Fibroblast of lung (primary cell): ENCODE measurements at regions not wholly inside any gene's neighbourhood (a gene's known extent, or its start where the extent isn't known, plus 50 kb on each side); places are given as distances from the start of the nearest gene placed in this dataset.

ENCODE experiments used
- DNase-seq, 2 donors: peaks; one replicate each; pipeline versions ENCODE4 v3.0.0 to v3.0.0-alpha.2; 2010; ENCODE audit warnings: low read depth in 2 of 2
- H2AFZ ChIP-seq: 2 replicates; pipeline ENCODE4 v1.5.1; 2012; ENCODE audit warnings: low read length, control low read depth, inconsistent platforms
- H3K27ac ChIP-seq: 2 replicates; pipeline ENCODE4 v1.5.1; 2011; ENCODE audit warnings: low read length, control low read depth; ENCODE audit not compliant: insufficient read depth
- H3K27me3 ChIP-seq: 2 replicates; pipeline ENCODE4 v1.5.1; 2011; ENCODE audit warnings: mild to moderate bottlenecking, low read length; ENCODE audit not compliant: control insufficient read depth, insufficient read depth
- H3K36me3 ChIP-seq: 2 replicates; pipeline ENCODE4 v1.5.1; 2011; ENCODE audit warnings: low read length; ENCODE audit not compliant: control insufficient read depth, insufficient read depth
- H3K4me1 ChIP-seq: 2 replicates; pipeline ENCODE4 v1.5.1; 2011; ENCODE audit warnings: low read length; ENCODE audit not compliant: control insufficient read depth, insufficient read depth; ENCODE audit errors: extremely low read depth
- H3K4me2 ChIP-seq: 2 replicates; pipeline ENCODE4 v1.5.1; 2011; ENCODE audit warnings: low read length, control low read depth; ENCODE audit not compliant: insufficient read depth; ENCODE audit errors: extremely low read depth
- H3K4me3 ChIP-seq, 4 experiments: fragments of 200-600 bp in 1 of 4; sonication (generic) in 1 of 4; replicated peaks in 1 of 4; 2 replicates each; pipeline ENCODE4 v1.5.1; 2011 to 2016; ENCODE audit warnings: low read length in 4 of 4, low read depth in 3 of 4, mild to moderate bottlenecking in 3 of 4, control low read depth in 2 of 4, inconsistent platforms in 1 of 4, mixed read lengths in 1 of 4; ENCODE audit not compliant: insufficient read depth in 1 of 4; ENCODE audit errors: control extremely low read depth in 1 of 4
- H3K79me2 ChIP-seq: 2 replicates; pipeline ENCODE4 v1.5.1; 2012; ENCODE audit warnings: mild to moderate bottlenecking, low read length, inconsistent platforms; ENCODE audit not compliant: control insufficient read depth, insufficient read depth
- H3K9ac ChIP-seq: 2 replicates; pipeline ENCODE4 v1.5.1; 2011; ENCODE audit warnings: mild to moderate bottlenecking, low read length, control low read depth; ENCODE audit not compliant: insufficient read depth
- H3K9me3 ChIP-seq: 2 replicates; pipeline ENCODE4 v1.5.1; 2012; ENCODE audit warnings: low read depth, low read length; ENCODE audit not compliant: control insufficient read depth, insufficient read depth
- H4K20me1 ChIP-seq: 2 replicates; pipeline ENCODE4 v1.5.1; 2011; ENCODE audit warnings: low read length; ENCODE audit not compliant: control insufficient read depth, insufficient read depth; ENCODE audit errors: extremely low read depth
- EZH2 ChIP-seq: IDR thresholded peaks from 2 replicates; pipeline ENCODE4 v1.5.1; 2012; ENCODE audit warnings: low read length, control low read depth, mild to moderate bottlenecking; ENCODE audit errors: missing control alignments
- TF ChIP-seq, protein P1 (sequence below), 2 donors: IDR thresholded peaks in 1 of 2; conservative IDR thresholded peaks in 1 of 2; 1 replicate in 1 of 2; 2 replicates in 1 of 2; pipeline ENCODE4 v1.5.1; 2011 to 2012; ENCODE audit warnings: low read length in 2 of 2, control low read depth in 1 of 2, inconsistent platforms in 1 of 2, low read depth in 1 of 2, mild to moderate bottlenecking in 1 of 2

DNA sequence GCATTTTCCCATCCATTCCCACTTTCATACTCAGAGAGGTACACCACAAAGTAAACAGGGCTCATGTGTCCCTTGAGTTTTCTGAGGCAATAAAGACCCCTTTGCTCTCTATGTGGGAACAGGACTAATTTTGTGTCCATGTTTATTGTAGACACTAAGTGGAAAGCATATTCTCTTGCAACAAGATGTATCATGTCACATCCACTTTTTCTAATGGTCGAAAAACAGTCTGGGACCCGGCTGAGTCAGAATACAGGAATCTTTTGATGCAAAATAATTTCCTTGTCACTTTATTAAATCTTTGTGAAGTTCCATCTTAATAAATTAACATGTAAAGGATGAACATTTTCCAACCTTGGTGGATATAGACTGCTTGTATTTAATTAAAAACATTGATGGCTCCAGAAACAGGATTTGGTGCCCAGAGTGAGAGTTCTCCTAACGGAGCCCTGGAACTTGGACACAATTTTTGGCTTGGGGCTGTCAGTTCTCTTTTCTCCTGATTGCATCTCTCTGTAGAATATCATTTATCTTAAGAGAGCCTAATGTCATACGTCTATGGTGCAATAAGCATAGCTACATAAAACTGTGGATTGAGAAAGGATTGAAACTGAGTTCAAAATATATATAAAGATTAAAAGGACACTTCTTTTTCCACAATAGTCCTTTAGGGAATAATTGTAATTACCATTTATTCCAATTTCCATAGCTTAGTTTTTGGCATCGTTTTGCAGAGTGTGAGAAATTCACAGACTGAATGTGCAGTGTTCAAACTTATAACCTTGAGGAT, 1116.7 kb upstream of the SEMA6A start:
- Histone ChIP-seq H2AFZ (no peak overlapping the region), H3K36me3 (no peaks in the 10 kb centered on the region), H3K79me2 (no peaks in the 10 kb centered on the region), H3K4me2 (no peak overlapping the region), H3K27ac (no peak overlapping the region), H3K9ac (no peak overlapping the region), H4K20me1 (no peaks in the 10 kb centered on the region), H3K27me3 (no peaks in the 10 kb centered on the region), H3K4me1 (no peaks in the 10 kb centered on the region), H3K9me3 (no peaks in the 10 kb centered on the region), H3K4me3 (no peak overlapping the region)
- peak in 1 of 2 donors; percentile 23 for DNase-seq
- TF ChIP-seq EZH2 = no peak
- TF ChIP-seq, protein P1, sequence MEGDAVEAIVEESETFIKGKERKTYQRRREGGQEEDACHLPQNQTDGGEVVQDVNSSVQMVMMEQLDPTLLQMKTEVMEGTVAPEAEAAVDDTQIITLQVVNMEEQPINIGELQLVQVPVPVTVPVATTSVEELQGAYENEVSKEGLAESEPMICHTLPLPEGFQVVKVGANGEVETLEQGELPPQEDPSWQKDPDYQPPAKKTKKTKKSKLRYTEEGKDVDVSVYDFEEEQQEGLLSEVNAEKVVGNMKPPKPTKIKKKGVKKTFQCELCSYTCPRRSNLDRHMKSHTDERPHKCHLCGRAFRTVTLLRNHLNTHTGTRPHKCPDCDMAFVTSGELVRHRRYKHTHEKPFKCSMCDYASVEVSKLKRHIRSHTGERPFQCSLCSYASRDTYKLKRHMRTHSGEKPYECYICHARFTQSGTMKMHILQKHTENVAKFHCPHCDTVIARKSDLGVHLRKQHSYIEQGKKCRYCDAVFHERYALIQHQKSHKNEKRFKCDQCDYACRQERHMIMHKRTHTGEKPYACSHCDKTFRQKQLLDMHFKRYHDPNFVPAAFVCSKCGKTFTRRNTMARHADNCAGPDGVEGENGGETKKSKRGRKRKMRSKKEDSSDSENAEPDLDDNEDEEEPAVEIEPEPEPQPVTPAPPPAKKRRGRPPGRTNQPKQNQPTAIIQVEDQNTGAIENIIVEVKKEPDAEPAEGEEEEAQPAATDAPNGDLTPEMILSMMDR (conservative IDR thresholded peaks at IDR 0.05 in 1 of 2, IDR thresholded peaks at IDR 0.05 in 1 of 2; ENCODE audit: low read depth in 1 of 2, low read length in 2 of 2) = no peak

DNA sequence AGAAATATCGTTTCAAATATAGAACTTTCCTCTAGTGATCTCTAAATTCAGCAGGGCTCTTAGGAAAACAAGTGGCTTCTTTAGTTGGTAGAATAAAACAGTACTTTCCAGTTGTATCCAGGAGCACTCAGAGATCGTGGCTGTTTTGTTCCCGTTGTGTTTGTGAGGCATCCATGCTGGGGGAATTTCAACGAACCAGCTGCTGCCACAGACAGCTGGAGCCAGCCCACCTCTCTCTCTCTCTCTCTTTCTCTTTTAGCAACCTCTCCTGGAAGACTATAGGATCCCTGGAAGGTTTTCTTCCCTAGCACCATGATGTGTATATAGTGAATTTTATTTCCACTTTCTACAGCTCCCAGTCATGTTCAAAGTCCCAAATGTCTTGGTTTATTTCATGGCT, 1116.0 kb upstream of the SEMA6A start:
- Histone ChIP-seq H3K4me1 (no peaks in the 10 kb centered on the region), H4K20me1 (no peaks in the 10 kb centered on the region), H3K36me3 (no peaks in the 10 kb centered on the region), H3K4me3 (no peak overlapping the region), H3K9me3 (no peaks in the 10 kb centered on the region), H3K27ac (no peak overlapping the region), H3K27me3 (no peaks in the 10 kb centered on the region), H3K4me2 (no peak overlapping the region), H3K79me2 (no peaks in the 10 kb centered on the region), H3K9ac (no peak overlapping the region), H2AFZ (no peak overlapping the region)
- DNase-seq = no peak
- TF ChIP-seq EZH2 = no peak
- TF ChIP-seq, protein P1 (conservative IDR thresholded peaks at IDR 0.05 in 1 of 2, IDR thresholded peaks at IDR 0.05 in 1 of 2; ENCODE audit: low read depth in 1 of 2, low read length in 2 of 2) = no peak

DNA sequence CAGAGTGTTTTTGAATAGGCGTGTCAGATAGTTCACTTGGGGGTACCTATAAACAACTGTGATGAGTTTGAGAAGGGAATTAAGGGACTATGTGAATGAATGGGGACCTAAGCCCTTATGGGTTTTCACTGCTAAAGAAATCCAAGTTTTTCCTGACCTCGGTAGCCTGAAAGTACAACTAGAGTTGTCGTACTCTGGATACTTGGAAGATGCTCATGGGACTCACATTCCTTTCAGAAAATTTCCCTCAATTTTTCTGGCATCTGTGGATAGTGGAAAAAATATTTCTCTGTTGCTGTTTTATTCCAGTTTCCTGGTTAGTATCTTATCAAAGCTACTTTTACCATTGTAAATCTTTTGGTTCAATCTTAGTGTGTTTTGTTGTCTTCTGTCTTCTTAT, 1112.3 kb upstream of the SEMA6A start:
- Histone ChIP-seq H3K4me2 (no peak overlapping the region), H3K9ac (no peak overlapping the region), H3K79me2 (no peaks in the 10 kb centered on the region), H3K4me3 (no peak overlapping the region), H3K27ac (no peak overlapping the region), H3K36me3 (no peaks in the 10 kb centered on the region), H4K20me1 (no peaks in the 10 kb centered on the region), H3K27me3 (no peaks in the 10 kb centered on the region), H3K9me3 (no peaks in the 10 kb centered on the region), H2AFZ (no peak overlapping the region), H3K4me1 (no peaks in the 10 kb centered on the region)
- TF ChIP-seq, protein P1 (conservative IDR thresholded peaks at IDR 0.05 in 1 of 2, IDR thresholded peaks at IDR 0.05 in 1 of 2; ENCODE audit: low read depth in 1 of 2, low read length in 2 of 2) = no peak
- no peak for TF ChIP-seq EZH2
- DNase-seq = no peak
